GM12874 (cell line): ENCODE measurements at regions not wholly inside any gene's neighbourhood (a gene's known extent, or its start where the extent isn't known, plus 50 kb on each side); places are given as distances from the start of the nearest gene placed in this dataset.

ENCODE experiments used
- TF ChIP-seq, protein P1 (sequence below): IDR thresholded peaks from 2 replicates; pipeline ENCODE4 v1.5.1; 2011; ENCODE audit warnings: low read depth, mild to moderate bottlenecking, control low read depth, low read length, moderate library complexity; ENCODE audit not compliant: insufficient read depth

DNA sequence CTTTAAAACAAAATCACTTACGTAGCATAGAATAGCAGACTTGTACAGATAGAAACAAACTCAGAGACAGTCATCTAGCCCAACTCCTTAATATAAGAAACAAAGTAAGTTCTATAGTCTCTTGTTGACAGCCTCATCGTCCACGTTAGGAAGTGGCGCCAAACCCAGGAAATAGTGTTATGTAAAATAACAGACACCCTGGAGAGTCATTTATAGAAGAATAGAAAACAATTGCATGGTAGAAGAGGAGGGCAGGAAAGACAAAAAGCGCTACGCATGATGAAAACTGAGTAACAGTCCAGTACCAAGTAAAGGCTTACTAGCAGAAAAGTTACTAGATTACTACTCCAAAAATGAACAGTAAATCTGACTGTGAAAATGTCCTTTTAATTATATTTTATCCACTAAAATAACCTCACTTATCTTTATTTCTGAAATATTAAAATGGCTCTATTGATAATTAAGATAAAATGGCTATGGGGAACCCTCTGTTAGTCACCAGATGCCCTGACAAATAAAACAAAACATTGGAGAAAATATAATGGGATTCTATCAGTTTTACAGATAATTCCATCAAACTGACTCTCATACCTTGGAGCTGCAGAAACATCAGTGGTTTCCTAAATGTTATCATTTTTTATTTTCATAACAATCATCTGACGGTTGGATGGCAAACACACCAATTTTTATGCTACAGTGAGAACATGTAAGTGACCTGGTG lies 434.0 kb upstream of the C9orf72 start:
- TF ChIP-seq, protein P1, sequence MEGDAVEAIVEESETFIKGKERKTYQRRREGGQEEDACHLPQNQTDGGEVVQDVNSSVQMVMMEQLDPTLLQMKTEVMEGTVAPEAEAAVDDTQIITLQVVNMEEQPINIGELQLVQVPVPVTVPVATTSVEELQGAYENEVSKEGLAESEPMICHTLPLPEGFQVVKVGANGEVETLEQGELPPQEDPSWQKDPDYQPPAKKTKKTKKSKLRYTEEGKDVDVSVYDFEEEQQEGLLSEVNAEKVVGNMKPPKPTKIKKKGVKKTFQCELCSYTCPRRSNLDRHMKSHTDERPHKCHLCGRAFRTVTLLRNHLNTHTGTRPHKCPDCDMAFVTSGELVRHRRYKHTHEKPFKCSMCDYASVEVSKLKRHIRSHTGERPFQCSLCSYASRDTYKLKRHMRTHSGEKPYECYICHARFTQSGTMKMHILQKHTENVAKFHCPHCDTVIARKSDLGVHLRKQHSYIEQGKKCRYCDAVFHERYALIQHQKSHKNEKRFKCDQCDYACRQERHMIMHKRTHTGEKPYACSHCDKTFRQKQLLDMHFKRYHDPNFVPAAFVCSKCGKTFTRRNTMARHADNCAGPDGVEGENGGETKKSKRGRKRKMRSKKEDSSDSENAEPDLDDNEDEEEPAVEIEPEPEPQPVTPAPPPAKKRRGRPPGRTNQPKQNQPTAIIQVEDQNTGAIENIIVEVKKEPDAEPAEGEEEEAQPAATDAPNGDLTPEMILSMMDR, result no peak

DNA sequence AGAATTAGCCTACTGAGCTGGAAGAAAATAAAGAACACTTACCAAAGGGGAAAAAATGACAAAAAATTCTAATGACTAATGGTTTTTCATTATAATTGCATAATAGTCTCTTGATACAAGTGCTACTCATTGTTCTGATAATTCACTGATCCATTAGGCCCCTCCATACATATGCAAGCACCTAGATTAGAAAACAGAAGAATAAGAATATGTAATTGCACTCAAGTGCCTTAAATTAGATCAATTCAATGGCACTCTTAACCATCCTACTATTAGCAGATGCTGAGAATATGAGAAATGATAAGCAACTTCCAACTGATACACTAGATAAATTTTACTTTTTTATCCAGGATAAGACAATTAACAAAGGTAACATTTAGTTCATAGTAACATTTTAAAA lies 440.9 kb upstream of the C9orf72 start:
- TF ChIP-seq, protein P1, result no peak

DNA sequence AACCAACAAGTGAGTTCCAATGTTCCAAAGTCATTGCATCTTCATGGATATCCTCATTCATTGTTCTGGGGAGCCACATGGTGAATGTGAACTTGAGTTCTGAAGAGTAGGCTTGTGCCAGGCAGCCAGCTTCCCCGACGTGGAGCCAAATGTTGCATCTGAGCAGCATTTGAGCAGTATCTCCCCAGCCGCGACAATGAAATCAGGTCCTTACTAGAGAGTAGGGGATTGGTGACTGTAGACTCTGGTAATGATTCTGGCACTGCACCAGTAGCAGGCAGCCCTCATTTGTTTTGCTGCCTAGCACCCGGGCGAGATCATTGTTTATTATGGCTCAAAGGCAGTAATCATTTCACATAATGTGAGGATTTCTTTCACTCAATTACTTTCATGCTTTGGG lies 451.4 kb upstream of the C9orf72 start:
- TF ChIP-seq, protein P1, result no peak

DNA sequence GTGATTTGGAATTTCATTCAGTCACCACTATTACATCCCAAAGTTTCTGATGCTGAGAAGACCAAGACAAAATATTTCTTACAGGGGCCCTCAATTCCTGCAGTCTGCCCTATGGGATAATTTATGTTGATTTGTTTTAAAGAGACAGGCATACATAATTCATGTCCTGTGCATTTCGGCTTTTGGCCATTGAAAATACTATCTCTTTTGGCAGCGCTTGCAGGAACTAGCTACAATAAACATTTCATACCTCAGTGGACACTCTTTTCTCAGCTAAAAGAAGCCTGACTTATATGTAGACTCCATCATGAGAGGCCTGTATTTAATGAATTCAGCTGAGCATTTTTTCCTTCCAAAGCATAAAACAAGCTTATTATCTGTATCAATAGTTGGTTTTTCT lies 451.9 kb upstream of the C9orf72 start:
- TF ChIP-seq, protein P1, result no peak

DNA sequence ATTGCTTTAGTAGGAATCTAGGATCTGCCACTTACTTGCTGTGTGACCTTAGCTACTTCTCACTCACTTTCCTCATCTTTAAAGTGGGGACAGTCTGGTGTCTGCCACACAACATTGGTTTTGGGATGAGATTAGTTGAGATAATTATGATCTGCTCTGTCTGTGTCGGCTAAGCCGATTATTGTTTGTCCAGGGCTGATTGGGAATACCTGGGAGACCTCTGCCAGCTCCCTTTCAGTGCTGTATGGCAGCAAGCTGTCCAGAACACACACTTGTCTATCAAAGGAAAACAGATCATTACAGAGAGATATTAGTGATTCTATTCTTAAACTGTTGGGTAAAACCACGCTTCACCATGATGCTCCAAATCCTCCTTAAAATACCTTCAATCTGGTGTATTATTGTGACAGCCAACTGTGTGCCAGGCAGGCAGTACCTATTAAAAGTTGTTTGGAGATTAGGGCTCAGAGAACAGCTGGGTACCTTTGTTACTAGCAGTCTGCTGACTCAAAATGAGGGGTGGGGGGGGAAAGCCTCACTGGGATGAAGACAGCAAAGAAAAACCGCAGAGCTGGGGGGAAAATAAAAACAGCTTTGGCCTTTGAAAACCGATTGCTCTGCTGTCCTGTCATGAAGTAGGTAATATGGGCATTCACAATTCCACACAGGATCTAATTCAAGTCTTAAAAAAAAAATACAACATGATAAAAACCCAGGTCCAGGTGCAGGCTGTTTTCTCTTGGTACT lies 458.4 kb upstream of the C9orf72 start:
- TF ChIP-seq, protein P1, result no peak

DNA sequence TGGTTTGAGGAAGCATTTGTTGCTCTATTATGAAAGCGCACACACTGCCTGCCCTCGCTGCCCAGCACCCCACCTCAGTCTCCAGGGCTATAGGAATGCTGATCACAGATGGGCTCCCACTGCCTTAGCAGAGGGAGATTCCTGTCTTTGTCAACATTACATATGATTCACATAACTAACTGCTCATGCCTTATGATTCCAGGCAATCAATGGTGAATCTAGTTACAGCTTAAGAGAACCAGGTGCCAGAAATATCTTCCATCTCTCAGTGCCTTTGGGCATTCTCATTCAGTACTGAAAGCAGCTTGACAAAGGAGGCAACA lies 458.9 kb upstream of the C9orf72 start:
- TF ChIP-seq, protein P1, result no peak

DNA sequence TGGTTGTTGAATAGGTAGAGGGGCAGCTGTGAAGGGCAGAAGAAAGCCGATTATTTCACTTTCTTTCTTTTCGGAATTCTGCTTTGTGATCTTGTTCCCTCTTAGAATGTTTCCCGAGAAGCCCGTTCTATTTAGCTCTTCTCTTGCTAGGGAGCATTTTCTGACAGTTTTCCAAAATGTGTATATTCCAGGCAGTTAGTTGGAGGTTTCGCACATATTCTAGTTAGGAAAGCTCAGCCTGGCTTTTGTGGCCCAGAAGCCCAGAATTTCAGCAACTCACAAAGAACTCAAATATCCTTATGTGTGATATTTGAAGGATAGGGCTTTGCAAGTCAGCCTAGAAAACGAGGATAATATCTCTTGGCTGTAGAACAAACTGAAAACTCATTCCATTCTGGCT lies 461.0 kb upstream of the C9orf72 start:
- TF ChIP-seq, protein P1, result no peak
